HG03097 (cell line): ENCODE measurements at regions not wholly inside any gene's neighbourhood (a gene's known extent, or its start where the extent isn't known, plus 50 kb on each side); places are given as distances from the start of the nearest gene placed in this dataset.

Experiments used
- ATAC-seq: cut with Tn5 transposase; IDR thresholded peaks from one replicate; pipeline ENCODE4 v1.9.1; 2021; ENCODE audit not compliant: unreplicated experiment, low FRiP score

- no peak for ATAC-seq
These were observed 1666.0 kb upstream of the ACO1 start for GRCh38 chr9:30718483-30718882.

- ATAC-seq: no peak
These were observed 1662.4 kb upstream of the ACO1 start for GRCh38 chr9:30722065-30722464.

- no peak for ATAC-seq
These were observed 1660.8 kb upstream of the ACO1 start for GRCh38 chr9:30723656-30724055.

- no peak for ATAC-seq
These were observed 1652.4 kb upstream of the ACO1 start for GRCh38 chr9:30732060-30732459.

- ATAC-seq: no peak
These were observed 1639.6 kb upstream of the ACO1 start for GRCh38 chr9:30744871-30745270.

- no peak for ATAC-seq
These were observed 1637.9 kb upstream of the ACO1 start for GRCh38 chr9:30746589-30746988.

GRCh38 chr9:30757723-30758122 lies 1626.7 kb upstream of the ACO1 start:
- no peak for ATAC-seq

- ATAC-seq: no peak
These were observed 1625.6 kb upstream of the ACO1 start for GRCh38 chr9:30758726-30759446.

GRCh38 chr9:30765318-30765717 lies 1619.1 kb upstream of the ACO1 start:
- ATAC-seq: no peak

- ATAC-seq: no peak
These were observed 1613.2 kb upstream of the ACO1 start for GRCh38 chr9:30771163-30771708.

GRCh38 chr9:30771760-30772159 lies 1612.7 kb upstream of the ACO1 start:
- ATAC-seq: no peak

GRCh38 chr9:30773427-30773826 lies 1611.0 kb upstream of the ACO1 start:
- ATAC-seq: no peak

GRCh38 chr9:30774326-30774725 lies 1610.1 kb upstream of the ACO1 start:
- ATAC-seq: no peak

- ATAC-seq: no peak
These were observed 1609.2 kb upstream of the ACO1 start for GRCh38 chr9:30775236-30775635.

- ATAC-seq: no peak
These were observed 1587.7 kb upstream of the ACO1 start for GRCh38 chr9:30796764-30797163.

GRCh38 chr9:30799527-30800101 lies 1584.8 kb upstream of the ACO1 start:
- no peak for ATAC-seq

- ATAC-seq: no peak
These were observed 1584.0 kb upstream of the ACO1 start for GRCh38 chr9:30800421-30800820.

- ATAC-seq: no peak
These were observed 1571.6 kb upstream of the ACO1 start for GRCh38 chr9:30812821-30813220.

- ATAC-seq: no peak
These were observed 1568.9 kb upstream of the ACO1 start for GRCh38 chr9:30815585-30815984.

GRCh38 chr9:30845136-30845535 lies 1539.3 kb upstream of the ACO1 start:
- ATAC-seq: no peak

GRCh38 chr9:30846651-30847050 lies 1537.8 kb upstream of the ACO1 start:
- no peak for ATAC-seq

GRCh38 chr9:30851600-30851999 lies 1532.8 kb upstream of the ACO1 start:
- no peak for ATAC-seq
